Caco-2 (cell line): ENCODE measurements at regions not wholly inside any gene's neighbourhood (a gene's known extent, or its start where the extent isn't known, plus 50 kb on each side); places are given as distances from the start of the nearest gene placed in this dataset.

ENCODE experiments used
- BruUV-seq: library from RNA; stranded (reverse); fragments of 400-500 nt; replicated peaks from 2 replicates; lab custom pipeline; 2021; lab: Mats Ljungman, UMichigan
- CTCF ChIA-PET: fragments of 300-600 bp; sonication (Branson Sonifier 250); formaldehyde crosslinking; loops from one replicate; lab custom pipeline; 2022; ENCODE audit warnings: antibody characterized with exemption; lab: Charles Lee
- POLR2A ChIA-PET: fragments of 300-600 bp; sonication (Branson Sonifier 250); formaldehyde crosslinking; loops from one replicate; lab custom pipeline; 2022; ENCODE audit warnings: antibody characterized with exemption; lab: Charles Lee
- DNase-seq, 2 experiments: peaks; one replicate each; pipeline versions ENCODE4 v3.0.0 to v3.0.0-alpha.2; 2020 to 2022
- H3K27me3 ChIP-seq: replicated peaks from 2 replicates; pipeline ENCODE4 v1.6.0; 2011; ENCODE audit warnings: low read length; ENCODE audit not compliant: control insufficient read depth, insufficient read depth
- H3K36me3 ChIP-seq: 2 replicates; pipeline ENCODE4 v1.5.1; 2011; ENCODE audit warnings: low read length; ENCODE audit not compliant: control insufficient read depth, insufficient read depth
- H3K4me1 ChIP-seq: fragments of 250-450 bp; sonication (Bioruptor Pico); 2 replicates; pipeline ENCODE4 v1.5.1; 2020; ENCODE audit warnings: mild to moderate bottlenecking
- H3K4me3 ChIP-seq: 2 replicates; pipeline ENCODE4 v1.5.1; 2011; ENCODE audit warnings: low read depth, mild to moderate bottlenecking, control low read depth, low read length
- H3K9me3 ChIP-seq: fragments of 250-450 bp; sonication (Bioruptor Pico); 2 replicates; pipeline ENCODE4 v1.5.1; 2020; ENCODE audit warnings: mild to moderate bottlenecking, moderate library complexity
- H3K27ac Mint-ChIP-seq: one replicate; pipeline ENCODE4 v1.8.0; 2022; ENCODE audit warnings: mixed read lengths; ENCODE audit not compliant: unreplicated experiment
- H3K27me3 Mint-ChIP-seq: one replicate; pipeline ENCODE4 v1.8.0; 2022; ENCODE audit warnings: mixed read lengths; ENCODE audit not compliant: insufficient read depth, unreplicated experiment
- H3K36me3 Mint-ChIP-seq: one replicate; pipeline ENCODE4 v1.8.0; 2022; ENCODE audit warnings: mild to moderate bottlenecking, mixed read lengths; ENCODE audit not compliant: insufficient read depth, unreplicated experiment
- H3K4me1 Mint-ChIP-seq: one replicate; pipeline ENCODE4 v1.8.0; 2022; ENCODE audit warnings: low read depth, mixed read lengths; ENCODE audit not compliant: unreplicated experiment
- H3K4me3 Mint-ChIP-seq: one replicate; pipeline ENCODE4 v1.8.0; 2022; ENCODE audit warnings: mild to moderate bottlenecking, moderate library complexity, mixed read lengths; ENCODE audit not compliant: unreplicated experiment
- H3K9me3 Mint-ChIP-seq: one replicate; pipeline ENCODE4 v1.8.0; 2022; ENCODE audit warnings: mixed read lengths; ENCODE audit not compliant: unreplicated experiment
- CTCF ChIP-seq, 2 experiments: fragments of 200-600 bp in 1 of 2; IDR thresholded peaks; 1 replicate in 1 of 2; 2 replicates in 1 of 2; pipeline versions ENCODE4 v1.5.1 to v1.8.0; 2011 to 2022; ENCODE audit warnings: antibody characterized with exemption in 1 of 2, control low read depth in 1 of 2, inconsistent platforms in 1 of 2, low read depth in 1 of 2, low read length in 1 of 2, mild to moderate bottlenecking in 1 of 2, moderate library complexity in 1 of 2; ENCODE audit not compliant: insufficient read depth in 1 of 2, severe bottlenecking in 1 of 2, unreplicated experiment in 1 of 2
- intact Hi-C: fragments of 100-400 bp; cut with micrococcal nuclease; formaldehyde crosslinking; loops from one replicate; pipeline ENCODE4 v1.10.0; 2022; ENCODE audit not compliant: unreplicated experiment

- POLR2A ChIA-PET, result no interaction called here
- no peaks in the 10 kb centered on the region for H3K36me3 ChIP-seq
These were observed 705.6 kb upstream of the GHITM start for GRCh38 chr10:83433705-83434104.

DNA sequence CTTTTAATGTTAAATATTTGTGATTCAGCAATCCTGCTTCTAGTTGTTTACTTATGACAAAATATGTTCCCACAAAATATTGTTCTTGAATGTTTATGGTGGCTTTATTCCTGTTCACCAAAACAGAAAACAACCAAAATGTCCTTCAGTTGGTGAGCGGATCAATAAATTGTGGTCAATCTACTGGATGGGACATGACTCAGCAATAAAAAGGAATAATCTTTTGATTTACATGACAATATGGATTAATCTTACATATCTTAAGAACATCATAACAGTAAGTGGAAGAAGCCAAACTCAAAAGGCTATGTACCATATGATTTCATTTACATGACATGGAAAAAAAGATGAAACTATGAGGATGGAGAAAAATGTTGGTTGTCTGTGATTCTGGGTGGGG lies 691.3 kb upstream of the GHITM start:
- no peak for TF ChIP-seq CTCF (IDR thresholded peaks at IDR 0.05; ENCODE audit: insufficient read depth in 1 of 2, low read depth in 1 of 2, low read length in 1 of 2, severe bottlenecking in 1 of 2, unreplicated experiment in 1 of 2)
- Histone ChIP-seq H3K4me3 (no peak overlapping the region), H3K27me3 (no peaks in the 10 kb centered on the region), H3K4me1 (no peaks in the 10 kb centered on the region), H3K9me3 (no peaks in the 10 kb centered on the region), H3K36me3 (no peaks in the 10 kb centered on the region)
- intact Hi-C loops, result no loop called here
- Mint-ChIP-seq H3K36me3 (peaks cover 4% of the 10 kb centered on the region), H3K9me3 (no peaks in the 10 kb centered on the region), H3K4me3 (no peak overlapping the region), H3K27ac (no peak overlapping the region), H3K27me3 (no peaks in the 10 kb centered on the region), H3K4me1 (no peaks in the 10 kb centered on the region)
- POLR2A ChIA-PET, result no interaction called here
- CTCF ChIA-PET, result no interaction called here
- no peak for DNase-seq
- BruUV-seq, result no TSS peak

More at GRCh38 chr10:83433705-83434104, 705.6 kb upstream of the GHITM start:
- no peaks in the 10 kb centered on the region for H3K36me3 Mint-ChIP-seq
- H3K9me3 Mint-ChIP-seq, result peaks cover 26% of the 10 kb centered on the region
- no peak overlapping the region for H3K4me3 ChIP-seq
- H3K4me1 Mint-ChIP-seq, result peaks cover 14% of the 10 kb centered on the region
- no TSS peak for BruUV-seq
- H3K27ac Mint-ChIP-seq, result peak overlapping the region; percentile 81
- H3K27me3 ChIP-seq, result no peaks in the 10 kb centered on the region
- no peaks in the 10 kb centered on the region for H3K27me3 Mint-ChIP-seq
- intact Hi-C loops, result no loop called here
- H3K4me3 Mint-ChIP-seq, result no peak overlapping the region
- TF ChIP-seq CTCF (IDR thresholded peaks at IDR 0.05; ENCODE audit: insufficient read depth in 1 of 2, low read depth in 1 of 2, low read length in 1 of 2, severe bottlenecking in 1 of 2, unreplicated experiment in 1 of 2), result no peak
- H3K9me3 ChIP-seq, result no peaks in the 10 kb centered on the region
- CTCF ChIA-PET, result no interaction called here
- no peak for DNase-seq
- peaks cover 22% of the 10 kb centered on the region for H3K4me1 ChIP-seq

GRCh38 chr10:83458611-83459010 lies 680.7 kb upstream of the GHITM start:
- Histone ChIP-seq H3K4me3 (no peak overlapping the region), H3K36me3 (no peaks in the 10 kb centered on the region), H3K27me3 (no peaks in the 10 kb centered on the region), H3K9me3 (no peaks in the 10 kb centered on the region), H3K4me1 (no peaks in the 10 kb centered on the region)
- Mint-ChIP-seq H3K27ac (no peak overlapping the region), H3K36me3 (no peaks in the 10 kb centered on the region), H3K4me1 (no peaks in the 10 kb centered on the region), H3K4me3 (no peak overlapping the region), H3K27me3 (no peaks in the 10 kb centered on the region), H3K9me3 (peaks cover 4% of the 10 kb centered on the region)
- ChIA-PET CTCF (no interaction called here), POLR2A (no interaction called here)
- BruUV-seq, result no TSS peak
- DNase-seq, result no peak
- no peak for TF ChIP-seq CTCF (IDR thresholded peaks at IDR 0.05; ENCODE audit: insufficient read depth in 1 of 2, low read depth in 1 of 2, low read length in 1 of 2, severe bottlenecking in 1 of 2, unreplicated experiment in 1 of 2)
- intact Hi-C loops, result no loop called here
